SK-N-MC (cell line): ENCODE measurements at regions not wholly inside any gene's neighbourhood (a gene's known extent, or its start where the extent isn't known, plus 50 kb on each side); places are given as distances from the start of the nearest gene placed in this dataset.

Experiments used
- DNase-seq: peaks from one replicate; pipeline ENCODE4 v3.0.0-alpha.2; 2011; ENCODE audit warnings: low read depth, low spot score
- H3K27ac ChIP-seq: fragments of 200-600 bp; sonication (generic); 2 replicates; pipeline ENCODE4 v1.5.1; 2016; ENCODE audit warnings: mixed run types
- H3K36me3 ChIP-seq: fragments of 200-600 bp; sonication (generic); 2 replicates; pipeline ENCODE4 v1.6.1; 2017; ENCODE audit warnings: antibody characterized with exemption, low read length, mixed read lengths; ENCODE audit not compliant: insufficient read depth
- H3K4me3 ChIP-seq: fragments of 200-600 bp; sonication (generic); 2 replicates; pipeline ENCODE4 v1.5.1; 2016
- H3K9ac ChIP-seq: fragments of 200-600 bp; sonication (generic); 2 replicates; pipeline ENCODE4 v1.8.0; 2017; ENCODE audit warnings: mixed run types, mixed read lengths; ENCODE audit not compliant: insufficient read length
- H3K9me3 ChIP-seq: fragments of 200-600 bp; sonication (generic); 2 replicates; pipeline ENCODE4 v1.6.1; 2017; ENCODE audit warnings: low read depth, mild to moderate bottlenecking, antibody characterized with exemption, low read length, moderate library complexity, mixed read lengths
- EZH2 ChIP-seq: fragments of 200-600 bp; sonication (generic); IDR thresholded peaks from one replicate; pipeline ENCODE4 v1.6.1; 2017; ENCODE audit warnings: antibody characterized with exemption
- FOXP2 ChIP-seq: optimal IDR thresholded peaks from 2 replicates; pipeline ENCODE3; 2011; ENCODE audit warnings: mild to moderate bottlenecking, moderate library complexity; ENCODE audit not compliant: insufficient read depth; ENCODE audit errors: extremely low read length, control extremely low read depth
- POLR2AphosphoS5 ChIP-seq: IDR thresholded peaks from 2 replicates; pipeline ENCODE4 v1.6.1; 2012; ENCODE audit warnings: mild to moderate bottlenecking, low read depth, low read length, borderline replicate concordance

GRCh38 chr1:212551929-212552328 is 56.6 kb upstream of the ATF3 start:
- TF ChIP-seq POLR2AphosphoS5: no peak
- no peak overlapping the region for H3K9ac ChIP-seq
- no peaks in the 10 kb centered on the region for H3K36me3 ChIP-seq
- H3K9me3 ChIP-seq: no peaks in the 10 kb centered on the region
- no peak overlapping the region for H3K4me3 ChIP-seq
- no peak for DNase-seq
- H3K27ac ChIP-seq: no peak overlapping the region

- no peak for TF ChIP-seq POLR2AphosphoS5
- TF ChIP-seq FOXP2: no peak
- no peak for TF ChIP-seq EZH2
- Histone ChIP-seq H3K9ac (no peak overlapping the region), H3K4me3 (no peak overlapping the region), H3K27ac (no peak overlapping the region), H3K36me3 (no peaks in the 10 kb centered on the region), H3K9me3 (no peaks in the 10 kb centered on the region)
- no peak for DNase-seq
These were observed 54.9 kb upstream of the ATF3 start for GRCh38 chr1:212553676-212554075.

GRCh38 chr1:212554401-212554800 is 54.2 kb upstream of the ATF3 start:
- TF ChIP-seq EZH2: no peak
- no peak for TF ChIP-seq FOXP2
- TF ChIP-seq POLR2AphosphoS5: no peak
- no peak overlapping the region for H3K4me3 ChIP-seq
- H3K9me3 ChIP-seq: no peaks in the 10 kb centered on the region
- no peak overlapping the region for H3K27ac ChIP-seq
- H3K9ac ChIP-seq: no peak overlapping the region
- no peaks in the 10 kb centered on the region for H3K36me3 ChIP-seq
- DNase-seq: no peak

- no peak for DNase-seq
- Histone ChIP-seq H3K4me3 (no peak overlapping the region), H3K9me3 (no peaks in the 10 kb centered on the region), H3K9ac (no peak overlapping the region), H3K36me3 (no peaks in the 10 kb centered on the region), H3K27ac (no peak overlapping the region)
- TF ChIP-seq FOXP2 (no peak), EZH2 (no peak)
These were observed 53.1 kb upstream of the ATF3 start for GRCh38 chr1:212555426-212555825.

GRCh38 chr1:212556822-212557549 is 51.6 kb upstream of the ATF3 start:
- Histone ChIP-seq H3K4me3 (no peak overlapping the region), H3K9ac (no peak overlapping the region)
- TF ChIP-seq EZH2: no peak
- TF ChIP-seq POLR2AphosphoS5: no peak
- TF ChIP-seq FOXP2: no peak

GRCh38 chr1:212557739-212558692 is 50.5 kb upstream of the ATF3 start:
- no peaks in the 10 kb centered on the region for H3K9me3 ChIP-seq
- H3K4me3 ChIP-seq: peak overlapping the region; percentile 84
- peak overlapping the region; percentile 94 for H3K9ac ChIP-seq
- H3K27ac ChIP-seq: peak overlapping the region; percentile 85
- TF ChIP-seq FOXP2: no peak
- no peak for TF ChIP-seq EZH2
- TF ChIP-seq POLR2AphosphoS5: no peak
- no peak for DNase-seq
- no peaks in the 10 kb centered on the region for H3K36me3 ChIP-seq

More at GRCh38 chr1:212556822-212557549, 51.6 kb upstream of the ATF3 start:
- no peak for DNase-seq
- Histone ChIP-seq H3K36me3 (no peaks in the 10 kb centered on the region), H3K27ac (no peak overlapping the region), H3K9me3 (no peaks in the 10 kb centered on the region)

- Histone ChIP-seq H3K4me3 (peak overlapping the region; percentile 84), H3K9me3 (no peaks in the 10 kb centered on the region), H3K9ac (peak overlapping the region; percentile 94), H3K27ac (peak overlapping the region; percentile 85), H3K36me3 (no peaks in the 10 kb centered on the region)
- peak; percentile 65 for DNase-seq
- TF ChIP-seq FOXP2 (no peak), POLR2AphosphoS5 (peak; percentile 79; the same call in 1 of the 2 replicates), EZH2 (no peak)
These were observed 49.7 kb upstream of the ATF3 start for GRCh38 chr1:212558693-212559480.
